ENCODE measurements at regions not wholly inside any gene's neighbourhood (a gene's known extent, or its start where the extent isn't known, plus 50 kb on each side); places are given as distances from the start of the nearest gene placed in this dataset.

DNA sequence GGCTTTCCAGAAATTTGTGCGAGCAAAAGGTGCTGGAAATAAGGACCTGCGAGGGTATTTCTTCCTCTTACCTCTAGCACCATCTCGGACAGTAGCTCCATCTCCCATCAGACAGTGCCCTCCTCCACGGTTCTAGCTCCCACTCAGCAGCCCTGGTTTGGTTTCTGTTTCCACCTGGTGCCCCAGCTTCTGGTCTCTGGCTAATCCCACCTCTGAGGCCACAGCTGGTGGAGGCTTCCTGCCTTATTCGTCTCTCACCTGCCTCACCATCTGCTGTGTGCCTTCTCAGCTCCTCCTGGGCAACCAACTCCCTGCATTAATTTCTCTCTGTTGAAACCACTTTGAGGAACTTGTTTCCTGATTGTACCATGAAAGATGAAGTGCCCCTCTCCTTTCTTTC lies 162.4 kb upstream of the CDYL start:
- no peak for DNase-seq

DNA sequence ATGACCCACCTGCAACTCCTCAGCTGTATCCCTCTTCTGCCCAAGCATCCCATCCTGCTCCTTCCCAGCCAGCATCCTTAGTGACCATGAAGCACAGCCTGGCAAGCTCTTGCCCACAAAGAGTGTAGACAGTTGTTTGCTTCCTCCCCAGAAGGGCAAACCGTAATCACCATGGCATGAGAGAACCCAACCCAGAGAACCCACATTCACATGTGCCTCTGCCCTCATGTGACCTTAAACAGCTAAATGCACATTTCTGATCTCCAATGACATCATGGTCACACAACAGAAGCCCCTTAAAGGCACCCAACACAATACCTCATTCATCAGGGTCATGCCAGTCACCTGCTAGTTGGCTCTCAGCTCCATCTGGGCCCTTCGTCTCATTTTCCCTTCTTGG lies 162.8 kb upstream of the CDYL start:
- no peak for DNase-seq

GRCh38 chr6:4612636-4613171 lies 163.5 kb upstream of the CDYL start:
- no peak for DNase-seq

DNA sequence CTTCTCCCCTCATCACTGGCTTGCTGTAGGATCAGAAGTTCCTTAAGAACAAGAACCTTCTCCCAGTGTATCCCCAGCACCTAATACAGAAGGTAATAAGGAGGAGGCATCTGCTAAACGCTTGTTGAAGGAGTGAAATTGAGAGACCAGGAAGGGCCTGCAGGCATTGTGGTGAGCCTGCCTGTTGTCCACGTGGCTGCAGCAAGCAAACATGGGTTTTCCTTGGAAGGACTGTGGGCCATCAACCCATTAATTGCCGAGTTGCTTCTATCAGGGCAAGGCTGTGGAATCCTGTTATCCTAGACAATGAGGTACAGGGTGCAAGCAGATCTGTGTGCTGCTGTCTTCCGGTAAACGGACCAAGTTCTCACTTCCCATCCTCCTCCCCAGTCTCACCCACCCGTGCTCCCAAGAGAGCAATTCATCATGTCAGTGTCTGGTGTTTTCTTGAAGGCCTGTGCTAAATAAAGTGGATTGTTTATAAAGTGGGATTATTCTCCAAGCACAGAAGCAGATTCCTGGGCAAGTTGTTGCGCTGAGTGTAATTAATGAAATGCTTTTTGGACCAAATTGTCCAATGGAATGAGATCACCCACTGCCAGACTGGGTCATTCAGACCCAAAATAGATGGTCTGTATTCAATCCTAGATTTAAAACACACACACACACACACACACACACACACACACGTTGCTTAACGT lies 164.6 kb upstream of the CDYL start:
- no peak for DNase-seq

DNA sequence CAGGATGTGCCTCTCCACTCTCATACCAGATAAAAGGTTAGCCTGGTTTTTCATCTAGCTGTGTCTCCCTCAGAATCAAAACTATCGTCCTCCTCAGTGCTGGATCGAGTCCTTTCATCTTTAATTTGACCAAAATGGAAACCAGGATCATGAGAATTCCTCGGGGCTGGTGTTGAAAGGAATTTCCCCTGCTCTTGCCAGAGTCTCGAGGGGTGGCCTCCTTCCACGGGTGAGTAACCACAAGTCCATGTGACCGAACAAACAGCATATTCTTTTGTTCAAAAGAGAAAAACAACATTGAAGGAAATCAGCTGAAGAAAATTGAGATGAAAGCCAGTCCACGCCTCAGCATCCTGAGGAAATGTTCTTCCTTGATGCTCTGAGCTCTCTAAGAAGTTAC lies 165.9 kb upstream of the CDYL start:
- DNase-seq: no peak

DNA sequence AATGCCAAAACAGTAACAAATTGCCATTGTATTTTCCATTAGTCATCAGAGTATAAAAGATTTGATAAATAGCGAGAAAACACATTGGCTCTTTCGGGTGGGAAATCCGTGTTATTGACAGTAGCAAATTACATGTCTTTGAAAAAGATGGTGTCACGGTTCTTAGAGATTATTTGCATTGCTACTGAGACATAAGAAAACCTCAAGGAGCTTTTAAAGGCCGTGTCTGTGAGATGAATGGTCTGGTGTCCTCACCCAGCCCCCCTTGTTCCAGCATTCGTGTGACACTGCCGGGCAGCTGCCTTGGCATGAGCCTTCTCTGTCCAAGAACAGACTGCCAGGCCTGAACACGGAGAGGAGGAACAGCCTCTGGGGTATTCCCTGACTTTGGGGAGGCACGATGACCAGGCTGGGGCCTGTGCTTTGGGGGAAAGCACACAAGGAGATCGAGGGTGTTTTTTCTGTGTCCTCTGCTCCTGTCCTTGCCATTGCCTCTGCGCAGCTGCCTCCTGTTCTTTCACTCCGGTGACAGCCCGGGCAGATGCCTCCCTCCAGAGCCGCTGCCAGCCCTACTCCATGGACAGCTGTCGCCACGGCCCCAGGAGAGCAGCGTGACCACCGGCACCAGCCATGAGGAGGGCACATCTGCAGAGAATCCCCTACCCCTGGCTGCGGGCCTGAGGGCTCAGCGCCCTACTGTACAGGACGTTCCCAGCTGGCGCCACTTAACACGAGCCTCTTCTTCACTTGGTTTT lies 167.7 kb upstream of the CDYL start:
- DNase-seq: no peak

DNA sequence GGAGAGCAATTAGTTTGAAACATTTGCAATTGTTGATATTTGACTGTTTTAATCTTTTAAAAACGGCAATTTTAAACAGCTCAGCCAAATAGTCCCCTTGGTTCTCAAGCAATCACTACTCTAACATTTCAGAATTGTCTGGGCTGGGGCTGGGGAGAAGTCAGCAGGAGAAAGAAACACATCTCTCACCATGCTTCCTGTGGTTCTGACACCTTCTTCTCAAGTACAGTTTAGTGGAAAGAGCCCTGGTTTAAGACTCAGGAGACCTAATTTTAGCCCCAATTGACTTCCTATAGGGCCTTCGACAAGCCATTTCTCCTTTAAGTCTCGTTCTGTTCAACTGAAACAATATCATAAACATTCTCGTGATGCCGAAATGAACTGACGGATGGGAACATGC lies 168.4 kb upstream of the CDYL start:
- no peak for DNase-seq

DNA sequence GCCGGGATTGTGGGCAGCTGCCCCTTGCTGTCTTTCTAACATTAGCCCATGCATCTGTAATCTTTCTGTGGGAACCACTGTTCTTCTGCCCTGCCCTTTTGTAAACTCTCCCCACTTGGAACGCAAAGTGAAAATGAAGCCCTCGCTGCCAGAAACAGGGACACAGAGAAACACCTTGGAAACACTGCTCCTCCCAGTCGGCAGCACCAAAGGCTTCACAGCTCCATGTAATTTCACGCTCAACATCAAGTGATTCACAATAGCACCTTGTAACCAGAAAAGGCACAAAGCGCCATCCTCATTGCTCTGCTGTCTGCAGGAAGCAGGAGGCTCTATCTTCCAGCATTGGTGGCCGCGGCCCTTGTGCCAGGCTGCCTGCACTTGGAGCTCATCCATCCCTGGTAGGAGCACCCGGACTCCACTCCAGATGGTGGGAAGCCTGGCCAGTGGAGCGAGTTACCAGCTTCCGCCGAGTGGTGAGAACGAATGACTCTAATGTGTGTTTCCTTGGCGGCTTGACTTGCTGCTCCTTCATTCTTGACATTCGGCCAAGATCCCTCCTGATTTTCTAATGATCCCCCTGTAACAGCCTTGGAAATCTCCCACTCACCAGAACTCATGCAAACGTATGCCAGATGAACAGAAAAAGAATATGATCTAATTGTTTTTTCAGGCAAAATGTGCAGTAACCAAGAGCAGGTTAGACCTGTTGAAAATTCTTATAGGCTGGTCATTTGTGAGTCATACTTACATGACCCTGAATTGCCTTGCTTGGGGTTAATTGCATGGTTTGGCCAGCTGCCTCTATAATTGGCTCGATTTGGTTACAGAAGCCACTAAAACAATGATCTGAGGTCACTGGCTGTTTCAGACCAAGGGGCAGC lies 169.1 kb upstream of the CDYL start:
- no peak for DNase-seq

GRCh38 chr6:4606016-4606415 lies 170.2 kb upstream of the CDYL start:
- no peak for DNase-seq

DNA sequence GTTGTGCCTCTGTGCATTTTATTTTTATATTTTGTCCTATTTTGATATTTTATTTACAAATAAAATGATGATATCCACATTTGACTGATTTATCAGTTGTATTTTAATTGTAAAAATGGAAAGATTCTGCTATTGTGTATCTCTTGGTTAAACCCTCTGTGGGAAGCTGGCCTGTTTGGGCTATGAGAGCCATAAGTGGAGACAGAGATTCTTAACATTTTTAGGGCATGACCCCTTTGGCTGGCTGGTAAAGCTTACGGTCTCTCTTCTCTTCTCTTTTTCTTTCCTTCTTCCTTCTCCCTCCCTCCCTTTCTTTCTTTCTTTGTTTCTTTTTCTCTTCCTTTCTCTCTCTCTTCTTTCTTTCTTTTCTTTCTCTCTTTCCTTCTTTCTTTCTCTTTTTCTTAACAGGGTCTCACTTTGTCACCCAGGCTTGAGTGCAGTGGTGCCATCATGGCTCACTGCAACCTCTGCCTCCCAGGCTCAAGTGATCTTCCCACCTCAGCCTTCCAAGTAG lies 172.3 kb upstream of the CDYL start:
- no peak for DNase-seq

GRCh38 chr6:4603291-4603690 lies 172.9 kb upstream of the CDYL start:
- no peak for DNase-seq

GRCh38 chr6:4599924-4600323 lies 176.3 kb upstream of the CDYL start:
- DNase-seq: no peak

DNA sequence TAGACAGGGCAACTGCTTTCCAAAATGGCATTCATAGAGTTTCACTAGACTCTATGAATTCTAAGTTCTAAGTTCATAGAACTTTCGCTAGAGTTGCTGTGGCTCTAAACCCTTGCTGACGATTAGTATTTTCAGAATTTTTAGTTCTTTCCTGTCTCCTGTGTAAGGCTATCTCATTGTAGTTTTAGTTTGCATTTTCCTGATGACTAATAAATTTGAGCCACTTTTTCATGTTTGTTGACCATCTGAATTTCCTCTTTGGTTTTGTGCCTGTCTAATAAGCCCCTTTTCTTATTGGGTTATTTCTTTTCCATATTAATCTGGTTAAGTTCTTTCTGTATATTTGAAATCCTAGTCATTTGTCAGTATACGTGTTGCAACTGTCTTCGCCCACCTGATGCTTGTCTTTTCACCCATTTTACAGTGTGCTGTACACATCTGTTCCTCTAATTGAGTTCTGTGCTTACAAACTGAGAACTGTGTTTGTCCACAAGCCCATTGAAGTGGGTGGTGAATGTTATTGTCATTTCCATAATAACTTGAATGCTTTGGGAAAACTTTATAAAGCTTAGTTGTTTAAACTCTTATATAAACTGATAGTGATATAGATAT lies 177.7 kb upstream of the CDYL start:
- no peak for DNase-seq

DNA sequence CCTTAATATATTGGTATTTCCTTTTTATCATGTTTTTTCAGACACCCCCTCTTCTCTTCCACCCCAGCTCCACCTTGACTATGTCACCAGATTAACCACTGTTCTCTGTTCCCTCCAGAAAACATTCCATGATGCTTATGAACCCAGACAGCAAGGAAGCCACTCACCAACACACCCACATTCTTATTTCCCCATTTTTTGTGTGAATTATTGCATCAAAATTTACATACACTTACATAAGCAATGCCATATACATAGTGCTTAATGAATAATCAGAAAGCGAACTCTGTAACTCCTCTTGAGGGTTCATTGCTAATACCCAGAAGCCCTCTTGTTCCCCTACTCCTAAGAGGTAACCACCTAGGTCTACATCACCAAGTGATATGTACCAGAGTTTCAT lies 182.3 kb upstream of the CDYL start:
- DNase-seq: no peak

DNA sequence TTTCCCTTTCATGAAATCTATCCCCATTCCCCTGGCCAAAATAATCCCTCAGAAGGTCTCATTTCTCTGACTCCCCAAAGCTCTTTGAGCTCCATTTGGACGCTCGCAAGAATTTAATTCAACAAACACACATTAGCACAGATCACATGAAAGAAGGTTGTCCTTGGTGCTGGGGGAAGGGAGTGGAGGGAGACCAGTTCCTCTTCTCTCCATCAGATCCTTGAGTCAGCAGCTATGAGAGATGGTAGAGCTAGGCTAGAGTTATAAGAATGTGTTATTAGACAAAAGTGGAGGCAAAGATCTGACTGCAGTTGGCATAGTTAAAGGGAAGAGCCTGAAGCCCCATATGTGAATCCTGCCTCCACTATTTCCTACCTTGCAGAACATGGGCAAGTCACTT lies 184.2 kb upstream of the CDYL start:
- DNase-seq: no peak

DNA sequence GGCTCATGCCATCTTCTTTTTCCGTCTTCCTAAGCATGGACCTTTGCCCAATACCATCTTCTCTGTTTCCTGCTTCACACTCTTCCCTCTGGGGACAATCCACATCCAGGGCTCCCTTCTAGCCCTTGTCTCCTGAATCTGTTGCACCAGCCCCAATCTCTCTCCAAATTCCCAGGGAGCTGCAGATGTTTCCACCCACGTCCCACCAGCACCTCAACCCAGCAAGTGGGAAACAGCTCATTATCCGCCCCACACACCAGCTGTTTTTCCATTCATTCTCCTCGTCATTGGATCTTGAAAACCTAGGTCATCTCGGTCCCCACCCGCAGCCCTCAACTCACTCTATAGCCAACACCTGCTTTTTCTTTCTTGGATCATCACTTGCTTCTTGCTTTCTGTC lies 185.0 kb upstream of the CDYL start:
- no peak for DNase-seq

DNA sequence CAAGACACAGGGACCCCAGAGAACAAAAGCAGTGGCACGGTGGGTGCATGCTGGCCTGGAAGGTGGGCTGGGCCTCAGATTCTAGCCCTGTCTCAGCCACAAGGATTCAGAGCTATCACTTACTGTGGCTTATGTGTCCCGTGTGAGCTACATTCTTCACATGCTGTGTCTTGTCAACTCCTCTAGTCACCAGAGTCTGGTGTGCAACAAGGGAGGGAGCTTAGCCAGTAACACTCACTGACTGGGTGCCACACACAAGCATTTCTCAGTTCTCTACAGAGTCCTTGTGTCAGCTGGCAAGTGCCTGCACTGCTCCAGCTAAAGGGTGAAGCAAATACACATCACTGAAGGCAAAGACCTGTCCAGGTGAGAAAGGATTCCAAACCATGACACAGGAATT lies 186.9 kb upstream of the CDYL start:
- DNase-seq: no peak

- no peak for DNase-seq
These were observed 187.6 kb upstream of the CDYL start for GRCh38 chr6:4588581-4588980.

GRCh38 chr6:4588163-4588562 lies 188.0 kb upstream of the CDYL start:
- DNase-seq: no peak

GRCh38 chr6:4587171-4587570 lies 189.0 kb upstream of the CDYL start:
- no peak for DNase-seq

GRCh38 chr6:4586469-4586859 lies 189.7 kb upstream of the CDYL start:
- DNase-seq: no peak

DNA sequence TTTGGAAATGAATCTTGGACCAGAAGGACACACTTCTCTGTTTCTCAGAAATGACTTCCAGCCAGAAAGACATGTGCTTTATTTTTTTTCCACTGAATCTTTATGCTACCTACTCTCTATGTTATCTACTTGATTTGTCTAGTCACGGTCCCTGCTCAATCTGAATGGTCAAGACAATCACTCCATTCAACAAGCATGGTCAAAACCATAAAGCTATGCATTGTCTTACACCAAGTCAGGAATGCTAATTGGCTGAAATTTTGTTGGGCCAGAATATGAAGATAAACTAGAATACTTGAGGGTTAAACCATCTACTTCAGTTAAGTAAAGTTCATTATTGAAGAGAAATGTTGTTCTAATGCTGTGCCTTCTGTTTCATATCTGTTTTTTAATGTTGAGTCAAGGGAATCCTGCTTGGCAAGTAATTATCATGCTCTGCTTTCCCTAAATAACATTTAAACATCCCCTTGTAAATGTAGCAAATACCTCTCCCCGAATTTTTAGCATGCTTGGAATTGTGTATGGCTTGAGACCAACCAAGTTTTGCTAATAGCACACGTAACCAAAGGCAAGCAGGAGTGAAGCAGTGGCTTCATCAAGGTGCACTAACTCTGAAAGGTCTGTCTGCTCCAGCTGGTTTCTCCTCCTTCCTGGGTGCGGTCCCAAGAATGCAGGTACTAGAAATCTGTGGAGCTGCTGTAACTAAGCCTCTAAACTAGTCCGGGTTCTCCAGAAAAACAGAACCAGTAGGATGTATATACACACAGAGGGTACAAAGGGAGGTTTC lies 190.3 kb upstream of the CDYL start:
- DNase-seq: no peak

All from activated T-cell treated with anti-CD3 and anti-CD28 coated beads, Interleukin-2, amount 50 U/mL, for 48 hours (primary cell).